ENCODE measurements at regions not wholly inside any gene's neighbourhood (a gene's known extent, or its start where the extent isn't known, plus 50 kb on each side); places are given as distances from the start of the nearest gene placed in this dataset.

DNA sequence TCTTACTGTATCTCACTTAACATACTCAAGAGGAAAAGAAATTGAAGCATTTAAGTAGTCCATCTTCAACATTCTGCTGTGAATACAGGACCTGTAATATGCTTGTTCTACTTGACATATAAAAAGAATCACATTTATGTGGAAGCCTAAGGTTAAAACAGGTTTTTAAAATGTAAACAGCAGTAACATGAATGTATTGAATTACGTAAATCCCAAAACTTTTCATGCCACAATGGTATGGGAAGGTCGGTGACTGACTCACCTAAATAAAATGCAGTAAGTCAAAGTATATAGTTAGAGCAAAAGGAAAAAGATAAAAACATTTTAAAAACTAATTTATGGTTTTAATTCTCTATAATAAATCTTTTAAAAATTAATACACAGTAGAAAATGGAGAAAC, 115.7 kb upstream of the TJP1 start:
- TF ChIP-seq, protein P1, sequence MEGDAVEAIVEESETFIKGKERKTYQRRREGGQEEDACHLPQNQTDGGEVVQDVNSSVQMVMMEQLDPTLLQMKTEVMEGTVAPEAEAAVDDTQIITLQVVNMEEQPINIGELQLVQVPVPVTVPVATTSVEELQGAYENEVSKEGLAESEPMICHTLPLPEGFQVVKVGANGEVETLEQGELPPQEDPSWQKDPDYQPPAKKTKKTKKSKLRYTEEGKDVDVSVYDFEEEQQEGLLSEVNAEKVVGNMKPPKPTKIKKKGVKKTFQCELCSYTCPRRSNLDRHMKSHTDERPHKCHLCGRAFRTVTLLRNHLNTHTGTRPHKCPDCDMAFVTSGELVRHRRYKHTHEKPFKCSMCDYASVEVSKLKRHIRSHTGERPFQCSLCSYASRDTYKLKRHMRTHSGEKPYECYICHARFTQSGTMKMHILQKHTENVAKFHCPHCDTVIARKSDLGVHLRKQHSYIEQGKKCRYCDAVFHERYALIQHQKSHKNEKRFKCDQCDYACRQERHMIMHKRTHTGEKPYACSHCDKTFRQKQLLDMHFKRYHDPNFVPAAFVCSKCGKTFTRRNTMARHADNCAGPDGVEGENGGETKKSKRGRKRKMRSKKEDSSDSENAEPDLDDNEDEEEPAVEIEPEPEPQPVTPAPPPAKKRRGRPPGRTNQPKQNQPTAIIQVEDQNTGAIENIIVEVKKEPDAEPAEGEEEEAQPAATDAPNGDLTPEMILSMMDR (IDR thresholded peaks at IDR 0.05; ENCODE audit: low read depth, low read length, missing control alignments), result no peak
- in situ Hi-C loops (cut with HindIII; ENCODE audit: low pct_ligation_motif_present, low sequenced_read_pairs), result loop anchor here (25.0 kb wide), 1 partner anchor 149 kb away; the partner anchor contains the start of gene GOLGA8J
- no peak overlapping the region for H3K4me3 ChIP-seq (ENCODE audit: low read depth, low read length)
- H3K36me3 ChIP-seq (replicated peaks), result no peaks in the 10 kb centered on the region
- H3K27ac ChIP-seq, result peak overlapping the region; percentile 45
- no peaks in the 10 kb centered on the region for H3K27me3 ChIP-seq (replicated peaks)
- DNase-seq, result no peak

DNA sequence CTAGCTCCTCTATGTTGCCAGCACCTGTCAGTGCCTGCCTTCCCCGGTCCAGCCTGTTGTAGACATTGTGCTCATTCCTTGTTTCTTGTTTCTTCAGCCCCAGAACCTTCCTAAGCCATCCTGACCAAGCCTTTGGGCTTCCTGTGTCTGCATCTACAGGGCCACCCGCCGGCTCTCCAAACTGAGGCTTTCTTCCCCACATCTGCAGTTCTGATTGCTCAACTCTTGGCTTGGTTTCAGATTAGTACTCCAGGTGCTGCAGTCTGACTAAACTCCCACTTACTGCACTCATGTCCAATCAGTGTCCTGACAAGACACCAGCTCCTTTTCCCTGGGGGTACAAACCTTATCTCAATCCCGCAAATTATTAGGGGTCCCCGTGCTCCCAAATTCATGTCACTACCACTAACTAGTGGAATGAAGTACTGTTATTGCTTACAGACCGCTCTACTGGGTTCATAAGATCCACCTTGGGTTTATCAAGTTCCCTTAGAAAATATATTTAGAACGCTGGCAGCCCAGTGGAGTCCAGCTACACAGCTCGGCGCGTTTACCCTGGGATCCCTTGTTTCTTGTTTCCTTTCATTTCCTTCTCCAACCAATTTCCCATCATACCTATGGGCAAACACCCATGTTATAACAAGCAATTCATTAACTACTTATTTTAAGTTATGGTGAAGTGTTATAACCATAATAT, 114.2 kb upstream of the TJP1 start:
- no peak for DNase-seq
- in situ Hi-C loops (cut with HindIII; ENCODE audit: low pct_ligation_motif_present, low sequenced_read_pairs), result loop anchor here (25.0 kb wide), 1 partner anchor 151 kb away; the partner anchor contains the start of gene GOLGA8J
- Histone ChIP-seq H3K36me3 (replicated peaks) (no peaks in the 10 kb centered on the region), H3K4me3 (ENCODE audit: low read depth, low read length) (no peak overlapping the region), H3K27ac (no peak overlapping the region), H3K27me3 (replicated peaks) (no peaks in the 10 kb centered on the region)
- TF ChIP-seq, protein P1 (IDR thresholded peaks at IDR 0.05; ENCODE audit: low read depth, low read length, missing control alignments), result no peak

DNA sequence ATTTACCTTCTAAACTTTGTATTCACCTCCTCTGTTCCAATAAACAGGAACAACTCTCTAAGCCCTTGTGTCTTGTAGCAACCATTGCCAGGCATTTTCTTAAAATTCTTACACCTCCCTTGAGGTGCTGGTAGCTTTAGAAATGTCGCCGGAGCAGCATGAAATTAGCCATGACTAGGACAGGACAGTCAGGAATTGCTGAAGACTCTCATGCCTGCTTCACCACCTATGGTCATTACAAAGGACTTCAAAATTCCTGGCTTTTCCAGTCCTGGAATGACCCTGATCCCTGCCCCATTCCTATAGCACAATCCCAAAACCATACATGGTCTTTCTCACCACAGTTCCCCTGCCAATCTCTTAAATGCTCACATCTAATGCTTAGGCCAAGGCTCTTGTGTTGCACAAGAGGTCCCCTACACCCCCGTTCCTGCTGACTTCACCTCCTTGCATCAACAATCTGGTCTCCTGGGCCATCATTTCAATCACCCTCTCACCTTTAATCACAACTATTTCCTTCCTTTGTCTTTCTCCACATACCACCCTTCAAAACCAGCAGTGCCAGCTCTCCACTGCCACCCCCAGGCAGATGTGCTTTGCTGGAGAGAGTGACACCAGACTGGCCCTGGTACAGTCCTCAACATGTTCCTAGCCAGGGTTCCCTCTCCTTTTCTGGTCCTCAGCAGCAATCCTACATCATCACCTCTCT, 113.2 kb upstream of the TJP1 start:
- in situ Hi-C loops (cut with HindIII; ENCODE audit: low pct_ligation_motif_present, low sequenced_read_pairs), result loop anchor here (25.0 kb wide), 1 partner anchor 152 kb away; the partner anchor contains the start of gene GOLGA8J
- Histone ChIP-seq H3K36me3 (replicated peaks) (no peaks in the 10 kb centered on the region), H3K4me3 (ENCODE audit: low read depth, low read length) (no peak overlapping the region), H3K27ac (no peak overlapping the region), H3K27me3 (replicated peaks) (no peaks in the 10 kb centered on the region)
- TF ChIP-seq, protein P1 (IDR thresholded peaks at IDR 0.05; ENCODE audit: low read depth, low read length, missing control alignments), result peak; percentile 45
- no peak for DNase-seq

DNA sequence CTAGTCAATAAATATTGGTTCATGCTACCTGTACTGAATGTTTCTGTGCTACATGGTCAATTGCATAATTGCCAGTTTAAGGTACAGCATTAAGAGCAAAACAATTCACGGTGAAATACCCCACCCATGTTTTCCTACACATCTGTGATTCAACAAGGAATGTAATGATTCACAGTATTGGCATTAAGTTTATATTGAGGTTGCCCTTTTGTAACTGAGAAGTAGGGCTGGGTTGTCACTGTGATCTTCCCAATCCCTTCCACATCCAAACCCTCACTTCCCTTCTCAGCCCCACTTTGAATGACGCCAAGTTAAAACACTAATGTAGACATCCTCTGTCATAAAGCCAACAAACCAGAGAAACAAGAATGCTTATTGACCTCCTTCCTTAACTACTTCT, 112.0 kb upstream of the TJP1 start:
- H3K36me3 ChIP-seq (replicated peaks), result no peaks in the 10 kb centered on the region
- no peaks in the 10 kb centered on the region for H3K27me3 ChIP-seq (replicated peaks)
- peak; percentile 63 for DNase-seq
- in situ Hi-C loops (cut with HindIII; ENCODE audit: low pct_ligation_motif_present, low sequenced_read_pairs), result loop anchor here (25.0 kb wide), 1 partner anchor 153 kb away; the partner anchor contains the start of gene GOLGA8J
- TF ChIP-seq, protein P1 (IDR thresholded peaks at IDR 0.05; ENCODE audit: low read depth, low read length, missing control alignments), result no peak
- H3K4me3 ChIP-seq (ENCODE audit: low read depth, low read length), result no peak overlapping the region
- peak overlapping the region; percentile 28 for H3K27ac ChIP-seq

DNA sequence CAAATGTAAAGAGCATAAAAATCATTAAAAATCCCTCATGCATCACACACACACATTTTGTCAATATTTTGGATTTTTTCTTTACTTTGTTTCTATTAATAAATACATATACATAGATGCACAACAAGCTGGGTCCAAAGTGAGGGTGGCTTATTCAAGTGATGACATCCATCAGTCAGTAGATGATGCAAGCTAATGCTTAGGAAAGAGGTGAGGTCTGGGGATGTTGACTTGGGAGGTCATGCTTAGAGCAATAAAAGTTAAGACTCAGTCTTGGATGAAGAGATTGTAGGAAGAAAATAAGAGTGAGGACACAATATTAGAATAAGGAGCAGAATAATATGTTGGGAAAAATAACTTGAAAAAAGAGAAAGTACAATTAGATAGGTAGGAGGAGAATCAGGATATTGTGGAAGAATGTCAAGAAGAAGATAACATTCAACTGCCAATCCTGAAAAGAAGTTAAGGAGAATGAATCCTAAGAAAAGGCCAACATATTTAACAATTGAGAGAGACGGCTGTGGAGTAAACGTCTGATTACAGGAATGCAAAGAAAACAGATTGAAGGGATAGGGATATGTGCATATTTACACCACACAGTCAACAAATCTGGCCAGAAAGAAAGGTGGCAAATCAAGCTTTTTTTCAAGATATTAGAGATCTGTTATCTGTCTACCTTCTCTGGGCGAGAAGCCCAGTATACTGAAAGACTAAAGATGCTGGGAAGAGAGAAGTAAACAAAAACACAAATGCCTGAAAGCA, 111.0 kb upstream of the TJP1 start:
- in situ Hi-C loops (cut with HindIII; ENCODE audit: low pct_ligation_motif_present, low sequenced_read_pairs), result loop anchor here (25.0 kb wide), 1 partner anchor 154 kb away; the partner anchor contains the start of gene GOLGA8J
- Histone ChIP-seq H3K4me3 (ENCODE audit: low read depth, low read length) (no peak overlapping the region), H3K27ac (peak overlapping the region; percentile 11), H3K36me3 (replicated peaks) (no peaks in the 10 kb centered on the region), H3K27me3 (replicated peaks) (no peaks in the 10 kb centered on the region)
- no peak for DNase-seq
- TF ChIP-seq, protein P1 (IDR thresholded peaks at IDR 0.05; ENCODE audit: low read depth, low read length, missing control alignments), result no peak
